Suprapubic skin (tissue), 4 donors: ENCODE measurements at regions not wholly inside any gene's neighbourhood (a gene's known extent, or its start where the extent isn't known, plus 50 kb on each side); places are given as distances from the start of the nearest gene placed in this dataset.

Source experiments
- CTCF ChIP-seq, 2 donors: fragments of 200-600 bp in 1 of 2; fragments of 450-650 bp in 1 of 2; sonication (generic) in 1 of 2; IDR thresholded peaks; one replicate each; pipeline ENCODE4 v1.5.1; 2016 to 2019; ENCODE audit warnings: antibody characterized with exemption in 2 of 2, mild to moderate bottlenecking in 1 of 2, moderate library complexity in 1 of 2
- EP300 ChIP-seq: sonication (generic); formaldehyde crosslinking; IDR thresholded peaks from one replicate; pipeline ENCODE4 v1.6.1; 2017; ENCODE audit warnings: antibody characterized with exemption
- POLR2A ChIP-seq, 2 donors: fragments of 450-650 bp; IDR thresholded peaks; one replicate each; pipeline ENCODE4 v1.6.1; 2017; ENCODE audit warnings: antibody characterized with exemption in 2 of 2, mild to moderate bottlenecking in 2 of 2, moderate library complexity in 2 of 2
- POLR2AphosphoS5 ChIP-seq, 3 donors: sonication (generic); formaldehyde crosslinking; IDR thresholded peaks; one replicate each; pipeline ENCODE4 v1.6.1; 2017; ENCODE audit warnings: antibody characterized with exemption in 3 of 3

- TF ChIP-seq POLR2A (IDR thresholded peaks at IDR 0.05) (no peak), CTCF (IDR thresholded peaks at IDR 0.05) (no peak), POLR2AphosphoS5 (IDR thresholded peaks at IDR 0.05) (no peak), EP300 (no peak)
Observed at GRCh38 chr10:85045046-85045445, 716.7 kb downstream of the CCSER2 start.
